Activated CD8-positive, alpha-beta memory T cell treated with anti-CD3 and anti-CD28 coated beads for 36 hours (primary cell): ENCODE measurements at regions not wholly inside any gene's neighbourhood (a gene's known extent, or its start where the extent isn't known, plus 50 kb on each side); places are given as distances from the start of the nearest gene placed in this dataset.
"Not testable (repeated sequence)": the region's sequence is repeated elsewhere in the genome, so short reads cannot be mapped to it uniquely, and the experiment has no call there.

Source experiments
- CTCF ChIA-PET: fragments of 350-600 bp; sonication (Branson Sonifier 250); formaldehyde crosslinking; loops from one replicate; lab custom pipeline; 2021; ENCODE audit warnings: antibody characterized with exemption; lab: Charles Lee
- POLR2A ChIA-PET: fragments of 350-600 bp; sonication (Branson Sonifier 250); formaldehyde crosslinking; loops from one replicate; lab custom pipeline; 2021; ENCODE audit warnings: antibody characterized with exemption; lab: Charles Lee

DNA sequence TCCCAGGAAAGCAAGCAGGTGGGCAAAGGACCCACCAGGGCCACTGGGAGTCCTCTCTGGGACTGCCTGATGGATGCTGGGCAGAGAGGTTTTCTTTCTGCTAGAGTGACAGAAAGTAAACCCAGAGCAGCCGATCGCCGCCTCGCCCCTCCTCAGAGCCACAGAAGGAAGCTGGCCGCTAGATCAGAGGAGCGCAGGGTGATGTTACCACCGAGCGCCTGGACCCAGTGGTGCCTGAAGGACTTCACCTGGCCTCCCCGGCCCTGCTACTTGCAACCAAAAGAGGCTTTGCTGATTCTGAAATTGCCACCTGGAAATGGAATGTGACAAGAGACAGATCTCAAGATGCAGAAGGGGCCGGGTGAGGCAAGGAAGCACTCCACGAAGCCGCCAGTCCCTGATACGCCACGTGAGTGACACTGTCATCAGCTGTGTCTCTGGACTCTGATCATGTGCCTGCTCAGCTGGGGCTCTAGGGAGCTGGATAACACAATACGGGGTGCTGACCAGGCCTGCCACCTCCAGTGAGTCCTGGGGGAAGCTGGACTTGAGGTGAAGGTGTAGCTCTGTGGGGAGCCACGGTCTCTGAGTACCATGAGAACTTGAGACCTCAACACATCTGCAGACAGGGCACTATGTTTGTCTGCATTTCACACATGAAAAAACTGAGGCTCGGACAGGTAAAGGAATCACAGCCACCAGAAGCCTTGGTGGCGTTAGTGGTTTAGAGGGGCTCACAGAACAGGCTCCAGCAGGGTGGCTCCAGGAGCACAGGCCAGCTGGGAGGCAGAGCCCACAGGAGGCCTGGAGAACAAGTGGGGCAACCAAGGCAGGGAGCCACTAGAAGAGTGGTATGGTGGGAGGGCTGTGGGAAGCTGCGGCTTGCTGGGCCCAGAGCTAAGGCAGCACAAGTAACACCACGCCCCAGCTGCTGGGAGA, 137.9 kb upstream of the PRR20G start:
- ChIA-PET CTCF (no interaction called here), POLR2A (no interaction called here)

DNA sequence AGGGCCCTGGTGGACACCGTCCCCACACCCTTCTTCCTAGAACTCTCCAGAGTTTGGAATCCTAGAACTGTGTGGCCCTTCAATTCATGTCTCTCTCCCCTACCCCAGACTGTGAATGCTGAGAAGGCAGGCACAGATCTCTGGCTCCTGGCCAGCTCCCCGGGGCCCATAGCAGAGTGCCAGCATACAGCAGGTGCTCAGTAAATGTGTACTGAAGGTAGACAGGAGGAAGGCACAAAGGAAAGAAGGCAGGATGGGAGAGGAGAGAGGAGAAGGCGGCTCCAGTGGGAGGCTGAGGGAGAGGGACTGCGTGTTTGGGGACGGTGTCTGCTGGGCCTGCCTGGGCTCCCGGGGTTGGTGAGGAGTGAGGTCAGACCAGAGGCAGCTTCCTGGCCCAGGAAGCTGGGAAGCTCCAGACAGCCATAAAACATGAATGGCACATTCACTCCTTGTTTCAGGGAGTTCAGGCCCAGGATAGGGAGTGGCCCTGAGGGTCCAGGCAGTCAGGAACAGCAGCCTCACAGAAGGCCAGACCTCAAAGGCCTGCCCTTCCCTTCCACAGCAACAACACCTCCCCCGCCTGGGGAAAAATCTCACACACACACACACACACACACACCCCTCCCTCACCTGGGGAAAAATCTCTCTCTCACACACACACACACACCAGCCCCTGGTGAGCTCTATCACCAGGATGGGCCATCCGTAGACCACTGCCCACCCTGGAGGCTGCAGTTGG, 137.1 kb upstream of the PRR20G start:
- POLR2A ChIA-PET = no interaction called here

DNA sequence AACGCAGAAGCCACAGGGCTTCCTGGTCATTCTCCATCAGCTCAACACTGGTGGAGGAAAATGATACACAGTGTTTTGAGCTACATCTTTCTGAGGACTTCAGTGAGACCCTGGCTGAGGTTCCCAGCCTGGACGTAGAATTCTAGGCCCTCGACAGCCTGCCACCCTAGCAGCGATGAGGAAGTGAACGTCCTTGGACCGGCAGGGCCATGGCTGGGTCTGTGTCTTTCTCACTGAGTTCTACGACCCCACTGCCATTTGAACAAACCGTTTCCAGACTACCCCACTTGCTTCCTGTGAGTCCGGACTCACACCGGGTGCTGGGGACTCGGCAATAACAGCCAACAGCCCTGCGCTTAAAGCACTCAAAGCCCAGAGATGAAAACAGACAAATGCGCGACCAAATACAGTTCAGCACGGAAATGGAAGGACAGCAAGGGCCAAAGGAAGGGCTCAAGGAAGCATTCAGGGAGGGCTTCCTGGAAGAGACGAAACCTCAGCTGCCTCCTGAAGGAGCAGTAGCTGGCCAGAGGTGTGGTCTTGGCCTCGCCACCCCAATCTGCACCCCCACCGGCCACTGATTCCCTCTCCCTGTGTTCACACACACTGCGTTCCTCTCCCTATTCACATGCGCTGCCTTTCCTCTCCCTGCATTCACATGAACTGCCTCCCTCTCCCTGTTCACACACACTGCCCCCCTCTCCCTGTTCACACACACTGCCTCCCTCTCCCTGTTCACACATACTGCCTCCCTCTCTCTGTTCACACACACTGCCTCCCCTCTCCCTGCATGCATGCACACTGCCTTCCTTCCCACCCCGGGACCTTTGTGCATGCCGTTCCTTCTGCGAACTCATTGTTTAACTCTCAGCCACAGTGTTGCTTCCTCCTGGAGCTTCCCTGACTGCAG, 136.3 kb upstream of the PRR20G start:
- POLR2A ChIA-PET = no interaction called here
- CTCF ChIA-PET = no interaction called here

More for the DNA sequence above, 137.1 kb upstream of the PRR20G start:
- CTCF ChIA-PET = no interaction called here

DNA sequence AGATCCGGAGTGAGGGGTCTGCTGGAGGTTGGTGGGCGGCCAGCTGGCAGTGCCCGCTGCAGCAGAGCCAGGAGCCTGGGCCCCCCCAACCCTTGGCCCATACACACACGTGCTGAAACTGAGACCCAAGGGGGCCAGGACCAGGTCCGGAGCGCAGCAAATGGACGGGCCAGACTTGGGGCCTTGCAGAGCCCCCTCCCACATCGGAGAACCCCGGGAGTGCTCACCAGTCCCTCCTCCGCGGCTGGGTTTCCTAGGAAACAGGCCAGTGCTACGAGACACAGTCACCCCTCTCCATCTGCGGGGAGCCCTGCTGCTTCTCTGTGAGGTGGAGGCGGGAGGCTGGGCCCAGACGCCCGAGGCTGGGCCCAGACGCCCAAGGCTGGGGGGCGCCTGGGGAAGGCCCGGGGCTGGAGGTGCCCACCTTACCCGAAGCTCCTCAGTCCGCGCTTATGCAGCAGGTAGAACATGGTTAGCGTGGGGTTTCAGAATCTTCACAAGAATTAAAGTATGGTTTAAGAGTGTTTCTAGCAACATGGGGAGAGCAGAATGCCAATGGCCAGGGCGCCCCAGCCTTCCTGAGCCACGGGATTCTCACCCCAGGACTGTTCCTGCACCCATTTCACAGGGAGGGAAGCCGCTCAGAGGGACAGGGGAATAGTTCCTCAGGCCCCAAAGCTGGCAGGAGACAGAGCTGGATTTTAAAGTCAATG, 135.0 kb upstream of the PRR20G start:
- CTCF ChIA-PET = no interaction called here
- POLR2A ChIA-PET = no interaction called here

DNA sequence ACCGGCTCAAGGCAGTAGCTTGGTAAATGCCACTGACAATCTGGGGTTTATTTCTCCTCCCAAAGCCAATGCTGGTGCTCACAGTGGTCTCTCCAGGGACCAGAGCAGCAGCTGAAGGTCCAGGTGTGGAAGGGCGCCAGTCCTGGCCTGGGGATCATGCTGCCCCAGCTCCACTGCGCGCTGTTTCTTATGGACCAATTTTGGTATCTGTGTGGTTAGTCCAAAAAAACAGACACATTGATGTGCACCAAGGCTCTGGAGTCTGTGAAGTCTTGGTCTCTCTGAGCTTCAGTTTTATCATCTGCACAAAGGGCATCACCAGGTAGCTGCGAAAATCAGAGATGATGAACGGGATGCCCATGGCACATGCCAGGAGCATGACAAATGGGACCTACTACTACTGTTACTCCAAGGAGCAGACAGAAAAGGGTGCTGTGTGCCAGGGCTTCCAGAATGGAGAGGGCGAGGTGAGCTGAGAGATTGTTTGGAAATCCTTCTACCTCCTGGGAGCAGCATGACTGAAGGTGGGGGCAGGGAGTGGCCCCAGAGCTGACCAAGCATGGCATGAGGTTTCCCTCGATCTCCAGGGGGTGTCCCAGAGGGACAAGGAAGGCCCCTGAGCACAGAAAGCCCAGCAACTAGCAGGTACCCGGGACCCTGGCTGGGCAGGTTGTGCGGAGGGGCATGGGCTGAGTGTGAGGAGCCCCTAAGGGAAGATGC, 134.3 kb upstream of the PRR20G start:
- ChIA-PET CTCF (no interaction called here), POLR2A (no interaction called here)

DNA sequence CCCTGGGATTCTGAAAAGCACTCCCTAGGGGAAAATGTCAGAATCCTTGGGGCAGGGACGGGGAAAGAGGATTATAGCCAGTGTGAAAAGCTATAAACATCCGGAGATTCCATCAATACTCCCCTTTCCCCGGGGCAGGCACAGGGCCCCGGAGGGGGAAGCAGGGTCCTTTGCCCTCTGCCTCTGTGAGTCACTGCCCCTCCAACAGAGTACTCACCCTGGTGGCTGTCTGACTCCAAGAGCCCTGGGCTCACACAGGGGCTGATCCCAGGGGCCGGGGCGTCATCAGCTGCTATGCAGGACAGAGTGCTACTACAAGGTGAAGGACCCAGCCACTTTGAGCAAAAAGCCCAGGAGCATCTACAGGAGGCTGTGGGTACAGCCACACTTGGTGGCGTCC, 133.0 kb upstream of the PRR20G start:
- ChIA-PET POLR2A (no interaction called here), CTCF (no interaction called here)

DNA sequence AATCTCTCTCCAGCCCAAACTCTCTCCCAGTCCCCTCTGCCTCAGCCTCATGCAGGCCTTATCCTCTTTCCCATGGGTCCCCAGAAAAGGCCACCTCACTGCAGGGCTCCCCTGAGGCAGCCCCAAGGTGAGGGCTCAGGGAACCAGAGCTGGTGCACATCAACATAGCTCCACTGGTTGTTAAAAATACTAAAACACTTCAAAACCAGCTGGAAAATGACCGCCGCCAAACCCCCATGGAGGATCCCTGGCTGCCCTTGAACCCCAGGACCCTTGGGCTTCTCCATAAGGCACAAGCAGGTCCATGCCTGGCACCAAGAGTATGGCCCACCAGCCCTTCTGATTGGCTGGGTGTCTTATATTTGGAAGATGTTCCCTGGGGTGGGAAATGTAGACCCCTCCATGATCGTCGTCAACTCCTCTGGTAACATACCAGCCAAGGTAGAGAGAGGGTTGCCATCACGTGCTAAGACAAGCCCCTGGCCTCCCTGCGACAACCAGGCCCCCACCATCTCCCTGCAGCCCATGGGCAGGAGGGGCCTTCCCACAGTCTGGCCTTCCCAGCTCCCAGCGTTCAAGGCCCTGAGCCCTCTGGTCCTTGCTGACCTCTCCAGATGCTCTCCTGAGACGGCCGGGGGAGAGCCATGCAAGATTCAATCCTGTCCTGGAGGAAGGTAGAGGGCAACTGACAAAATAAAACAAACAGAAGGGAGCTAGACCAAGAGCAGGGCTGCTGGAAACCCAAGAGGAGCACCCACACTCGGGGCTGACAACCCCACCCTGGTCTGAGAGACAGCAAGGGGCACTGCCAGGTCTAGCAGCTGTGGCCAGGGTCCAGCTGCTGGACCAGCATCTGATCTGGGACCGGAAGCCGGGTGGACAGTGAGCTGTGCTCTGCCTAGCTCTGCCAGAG, 132.1 kb upstream of the PRR20G start:
- POLR2A ChIA-PET = no interaction called here

DNA sequence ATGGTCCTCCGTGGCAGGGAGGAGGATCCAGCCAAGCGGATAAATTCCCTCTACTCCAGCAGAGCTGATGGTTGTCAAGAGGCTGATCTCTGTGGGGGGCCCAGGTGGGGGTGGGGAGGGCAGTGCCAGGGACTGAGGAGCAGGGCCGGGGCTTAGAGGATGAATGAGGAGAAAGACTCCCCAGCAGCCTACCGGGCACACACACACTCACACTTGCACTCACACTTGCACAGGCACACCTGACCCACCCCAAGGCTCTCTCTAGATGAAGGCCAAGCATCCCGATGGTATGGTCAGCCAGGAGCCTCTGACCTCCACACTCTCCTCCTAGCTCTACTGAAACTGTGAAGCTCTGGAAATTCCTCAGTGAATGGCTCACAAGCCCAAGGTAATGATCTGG, 131.3 kb upstream of the PRR20G start:
- CTCF ChIA-PET = no interaction called here
- POLR2A ChIA-PET = no interaction called here

More for the DNA sequence above, 132.1 kb upstream of the PRR20G start:
- CTCF ChIA-PET = no interaction called here

DNA sequence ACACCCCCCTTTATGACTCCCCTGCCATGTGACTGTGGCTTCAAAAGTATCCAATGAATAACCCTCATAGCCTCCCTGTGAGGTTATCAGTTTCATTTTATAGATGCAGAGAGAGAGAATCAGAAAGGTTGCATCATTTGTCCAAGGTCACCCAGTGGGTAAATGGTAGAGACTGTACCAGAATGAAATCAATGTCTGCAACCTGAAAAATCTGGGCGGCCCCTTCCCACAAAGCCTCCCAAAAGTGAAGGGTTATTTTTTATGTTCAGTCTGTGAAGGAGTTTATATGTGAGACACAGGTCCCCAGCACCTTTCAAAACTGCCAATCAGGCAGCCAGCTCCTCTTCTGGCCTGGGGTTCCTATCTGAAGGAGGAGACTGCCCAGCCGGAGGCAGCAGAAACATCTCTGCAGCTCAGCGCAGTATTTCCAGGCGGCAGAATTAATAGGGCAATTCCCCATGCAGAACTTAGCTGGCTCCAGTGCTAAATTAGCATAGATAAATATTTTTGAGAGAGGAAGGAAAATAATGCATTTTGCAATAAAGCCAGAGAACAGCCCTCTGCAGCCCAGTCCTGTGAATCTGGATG, 130.8 kb upstream of the PRR20G start:
- CTCF ChIA-PET = no interaction called here
- POLR2A ChIA-PET = no interaction called here

DNA sequence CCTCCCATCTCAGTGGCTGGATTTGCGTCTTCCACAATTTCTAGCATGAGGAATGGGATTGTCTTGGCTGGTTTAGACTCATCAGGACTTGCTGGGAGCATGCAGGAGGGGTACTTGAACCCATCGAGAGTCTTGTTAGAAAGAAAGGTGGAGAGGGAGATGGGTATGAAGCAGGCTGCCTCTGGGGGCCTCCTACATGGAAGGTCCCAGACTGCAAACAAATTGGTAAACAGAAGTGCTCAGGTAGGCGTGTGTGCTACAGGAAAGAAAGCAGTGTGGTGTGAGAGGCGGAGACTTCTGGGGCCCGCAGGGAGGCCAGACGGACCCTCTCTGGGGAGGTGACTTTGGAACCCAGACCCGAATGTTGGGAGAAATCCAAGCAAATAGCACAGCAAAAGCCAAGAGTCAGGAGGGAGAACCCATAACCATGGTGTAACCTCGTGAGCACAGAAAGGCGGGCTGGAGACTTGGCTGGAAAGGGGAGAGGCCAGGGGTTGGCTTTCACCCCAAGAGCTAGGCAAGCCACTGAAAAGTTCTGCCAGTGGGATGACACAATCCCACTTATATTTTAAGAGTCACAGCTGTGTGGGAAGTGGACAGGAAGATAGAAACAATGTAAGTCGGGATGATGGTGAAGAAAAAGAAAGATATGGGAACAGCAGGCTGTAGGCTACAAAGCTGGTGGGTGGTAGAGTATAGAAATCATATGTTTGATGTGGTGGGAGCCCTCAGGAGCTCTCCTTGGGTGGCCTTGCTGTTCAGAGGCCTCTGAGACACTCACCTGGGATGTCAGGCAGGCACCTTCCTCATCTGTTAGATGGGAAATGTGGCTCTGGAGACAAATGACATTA, 130.1 kb upstream of the PRR20G start:
- CTCF ChIA-PET = no interaction called here
- POLR2A ChIA-PET = no interaction called here

DNA sequence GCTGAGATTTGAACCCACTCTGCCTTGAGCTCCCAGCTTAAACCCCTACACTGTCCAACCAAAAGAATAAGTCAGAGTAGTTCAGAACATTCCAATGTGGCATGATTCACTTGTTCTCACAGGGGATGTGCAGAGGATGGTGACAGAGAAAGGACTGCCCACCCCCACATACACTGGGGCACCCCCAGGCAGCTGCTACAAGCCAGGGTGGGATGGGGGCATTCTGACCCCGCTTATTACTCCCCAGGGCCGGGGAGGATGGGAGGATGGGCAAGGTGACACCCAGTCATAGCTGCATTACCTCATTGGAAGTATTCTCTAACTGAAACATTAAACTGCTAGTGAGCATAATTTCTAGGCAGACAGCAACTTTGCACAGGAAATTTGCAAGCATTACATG, 126.0 kb upstream of the PRR20G start:
- POLR2A ChIA-PET = no interaction called here
- CTCF ChIA-PET = no interaction called here

DNA sequence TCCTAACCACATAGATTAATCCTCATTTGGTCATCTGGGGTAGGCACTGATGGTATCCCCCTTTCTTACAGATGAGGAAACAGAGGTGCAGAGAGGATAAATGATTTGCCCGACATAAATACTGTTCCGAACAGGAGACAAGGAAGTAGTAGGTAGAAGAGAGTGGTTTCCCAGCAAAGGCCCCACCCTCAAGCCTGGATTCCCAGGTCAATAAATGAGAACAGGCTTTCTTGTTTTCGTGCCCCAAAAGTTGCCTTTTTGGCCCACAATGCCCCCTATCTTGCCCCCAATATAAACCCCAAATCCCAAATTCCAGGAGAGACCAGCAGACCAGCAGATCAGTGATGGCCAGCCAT, 125.5 kb upstream of the PRR20G start:
- ChIA-PET POLR2A (no interaction called here), CTCF (no interaction called here)

DNA sequence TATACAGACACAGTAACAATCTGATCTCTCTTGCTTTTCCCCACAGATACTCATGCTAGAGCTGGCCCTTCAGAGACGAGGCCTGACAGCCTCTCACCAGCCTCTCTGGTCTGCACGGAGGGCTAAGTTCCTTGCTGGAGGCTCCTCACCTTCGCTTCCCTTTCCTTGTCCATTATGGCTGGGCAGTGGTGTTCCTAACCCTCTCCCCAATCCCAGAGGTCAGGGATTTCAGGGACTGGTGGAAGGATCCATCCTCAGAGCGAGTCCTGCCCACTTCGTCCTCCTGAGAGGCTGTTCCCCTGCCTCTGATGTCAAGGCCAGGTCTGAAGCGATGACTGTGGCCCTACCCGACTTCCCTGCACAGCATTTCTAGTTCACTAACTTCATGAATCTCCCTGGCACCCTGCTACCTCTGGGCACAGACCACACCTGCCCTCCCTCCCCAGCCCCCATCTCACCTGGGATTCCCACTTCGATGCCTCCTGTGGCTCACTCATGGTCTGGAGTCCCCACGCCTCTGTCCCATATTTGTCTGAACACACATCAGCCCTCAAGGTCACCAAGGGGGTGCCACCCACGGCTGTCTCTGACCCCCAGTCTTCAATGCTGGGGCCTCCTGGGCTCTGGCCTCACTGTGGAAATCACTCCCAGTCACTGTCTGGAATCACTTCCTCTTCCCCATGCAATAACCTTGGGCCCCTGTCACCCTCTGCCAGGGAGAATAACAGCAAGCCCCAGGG, 124.9 kb upstream of the PRR20G start:
- CTCF ChIA-PET = no interaction called here
- POLR2A ChIA-PET = no interaction called here

DNA sequence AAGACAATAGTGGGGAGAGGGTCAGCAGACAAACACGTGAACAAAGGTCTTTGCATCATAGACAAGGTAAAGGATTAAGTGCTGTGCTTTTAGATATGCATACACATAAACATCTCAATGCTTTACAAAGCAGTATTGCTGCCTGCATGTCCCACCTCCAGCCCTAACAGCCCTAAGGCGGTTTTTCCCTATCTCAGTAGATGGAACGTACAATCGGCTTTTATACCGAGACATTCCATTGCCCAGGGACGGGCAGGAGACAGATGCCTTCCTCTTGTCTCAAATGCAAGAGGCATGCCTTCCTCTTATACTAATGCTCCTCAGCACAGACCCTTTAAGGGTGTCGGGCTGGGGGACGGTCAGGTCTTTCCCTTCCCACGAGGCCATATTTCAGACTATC, 124.0 kb upstream of the PRR20G start:
- CTCF ChIA-PET, POLR2A ChIA-PET: not testable (repeated sequence)

DNA sequence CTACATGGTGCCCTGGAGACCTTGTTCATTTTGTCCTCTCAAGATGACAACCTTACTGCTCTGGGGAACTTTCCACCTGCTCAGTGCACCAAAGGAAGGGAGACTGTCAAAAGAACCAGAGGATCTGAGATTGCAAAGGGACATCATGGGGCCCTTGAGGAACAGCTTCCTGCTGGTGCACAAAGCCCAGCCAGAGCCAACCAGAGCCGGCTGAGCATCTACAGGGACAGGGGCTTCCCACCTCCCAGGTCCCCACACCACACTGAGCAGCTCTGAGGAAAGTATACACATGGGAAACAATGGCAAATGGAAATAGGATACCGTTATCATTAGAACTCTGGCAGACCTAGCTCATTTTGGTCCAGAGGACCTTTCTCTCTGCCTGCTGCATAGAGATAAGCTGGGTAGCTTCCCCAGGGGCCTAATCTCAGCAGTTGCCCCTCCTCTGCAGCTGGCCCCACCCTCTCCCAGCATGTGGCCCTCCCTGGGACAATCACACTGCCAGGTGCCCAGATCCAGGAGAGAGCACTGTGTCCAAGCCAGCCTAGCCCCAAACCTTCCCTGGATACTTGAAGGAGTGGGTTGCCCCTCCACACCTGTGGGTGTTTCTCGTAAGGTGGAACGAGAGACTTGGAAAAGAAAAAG, 123.4 kb upstream of the PRR20G start:
- ChIA-PET POLR2A (no interaction called here), CTCF (no interaction called here)
